ENCODE measurements at regions not wholly inside any gene's neighbourhood (a gene's known extent, or its start where the extent isn't known, plus 50 kb on each side); places are given as distances from the start of the nearest gene placed in this dataset.

- no peak for DNase-seq (ENCODE audit: low read depth)
Measured at GRCh38 chr3:167958141-167958540, 137.6 kb downstream of the GOLIM4 start.

GRCh38 chr3:167952969-167953368 is 142.8 kb downstream of the GOLIM4 start:
- DNase-seq (ENCODE audit: low read depth), result no peak

GRCh38 chr3:167950212-167950611 is 145.5 kb downstream of the GOLIM4 start:
- DNase-seq (ENCODE audit: low read depth), result no peak

GRCh38 chr3:167941234-167941995 is 154.3 kb downstream of the GOLIM4 start:
- peak; percentile 42 for DNase-seq (ENCODE audit: low read depth)

- DNase-seq (ENCODE audit: low read depth), result no peak
Measured at GRCh38 chr3:167940241-167940640, 155.5 kb downstream of the GOLIM4 start.

GRCh38 chr3:167938516-167938915 is 157.2 kb downstream of the GOLIM4 start:
- DNase-seq (ENCODE audit: low read depth), result no peak

- no peak for DNase-seq (ENCODE audit: low read depth)
Measured at GRCh38 chr3:167936019-167936418, 159.7 kb downstream of the GOLIM4 start.

- no peak for DNase-seq (ENCODE audit: low read depth)
Measured at GRCh38 chr3:167930453-167930852, 165.3 kb downstream of the GOLIM4 start.

GRCh38 chr3:167929968-167930367 is 165.8 kb downstream of the GOLIM4 start:
- no peak for DNase-seq (ENCODE audit: low read depth)

- DNase-seq (ENCODE audit: low read depth), result no peak
Measured at GRCh38 chr3:167928381-167928780, 167.3 kb downstream of the GOLIM4 start.

GRCh38 chr3:167920747-167921146 is 175.0 kb downstream of the GOLIM4 start:
- no peak for DNase-seq (ENCODE audit: low read depth)

- DNase-seq (ENCODE audit: low read depth), result no peak
Measured at GRCh38 chr3:167919590-167919989, 176.1 kb downstream of the GOLIM4 start.

- no peak for DNase-seq (ENCODE audit: low read depth)
Measured at GRCh38 chr3:167918686-167919085, 177.0 kb downstream of the GOLIM4 start.

GRCh38 chr3:167918008-167918596 is 177.6 kb downstream of the GOLIM4 start:
- no peak for DNase-seq (ENCODE audit: low read depth)

GRCh38 chr3:167913219-167913835 is 177.8 kb downstream of the SERPINI1 start:
- DNase-seq (ENCODE audit: low read depth), result no peak

GRCh38 chr3:167909952-167910351 is 174.4 kb downstream of the SERPINI1 start:
- no peak for DNase-seq (ENCODE audit: low read depth)

GRCh38 chr3:167909504-167909896 is 174.0 kb downstream of the SERPINI1 start:
- DNase-seq (ENCODE audit: low read depth), result no peak

- DNase-seq (ENCODE audit: low read depth), result no peak
Measured at GRCh38 chr3:167908746-167909503, 173.4 kb downstream of the SERPINI1 start.

- no peak for DNase-seq (ENCODE audit: low read depth)
Measured at GRCh38 chr3:167908221-167908620, 172.7 kb downstream of the SERPINI1 start.

- no peak for DNase-seq (ENCODE audit: low read depth)
Measured at GRCh38 chr3:167901138-167901537, 165.6 kb downstream of the SERPINI1 start.

GRCh38 chr3:167899093-167899492 is 163.6 kb downstream of the SERPINI1 start:
- no peak for DNase-seq (ENCODE audit: low read depth)

GRCh38 chr3:167898091-167898490 is 162.6 kb downstream of the SERPINI1 start:
- no peak for DNase-seq (ENCODE audit: low read depth)

GRCh38 chr3:167895684-167896083 is 160.2 kb downstream of the SERPINI1 start:
- DNase-seq (ENCODE audit: low read depth), result no peak
